ENCODE measurements at regions not wholly inside any gene's neighbourhood (a gene's known extent, or its start where the extent isn't known, plus 50 kb on each side); places are given as distances from the start of the nearest gene placed in this dataset.
"Not testable (repeated sequence)": the region's sequence is repeated elsewhere in the genome, so short reads cannot be mapped to it uniquely, and the experiment has no call there.

DNA sequence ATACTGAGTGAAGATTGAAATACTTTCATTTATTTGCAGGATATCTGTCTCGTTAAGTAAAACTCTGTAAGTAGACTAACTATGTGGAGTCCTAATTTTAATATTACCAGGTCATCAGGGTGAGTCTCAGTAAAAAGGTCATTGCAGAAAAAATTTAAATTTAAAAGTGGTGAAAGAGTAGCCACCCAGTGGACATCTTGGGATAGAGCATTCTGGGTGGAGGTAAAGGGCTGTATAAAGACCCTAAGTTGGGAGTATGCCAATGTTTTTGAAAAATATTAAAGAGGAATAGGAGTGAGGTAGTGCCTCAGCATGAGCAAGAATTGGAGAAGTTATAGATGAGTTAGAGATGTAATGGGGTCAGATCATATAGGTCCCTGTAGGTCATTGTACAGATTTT lies 145.5 kb downstream of the HMHB1 start:
- no peaks in the 10 kb centered on the region for H3K9me3 Mint-ChIP-seq
- H3K27ac Mint-ChIP-seq, result no peak overlapping the region
- peaks cover 8% of the 10 kb centered on the region for H3K27me3 Mint-ChIP-seq
- no peak overlapping the region for H3K4me3 Mint-ChIP-seq
- H3K36me3 Mint-ChIP-seq (ENCODE audit: low read depth), result no peaks in the 10 kb centered on the region
- H3K4me1 Mint-ChIP-seq (ENCODE audit: low read depth), result no peaks in the 10 kb centered on the region

DNA sequence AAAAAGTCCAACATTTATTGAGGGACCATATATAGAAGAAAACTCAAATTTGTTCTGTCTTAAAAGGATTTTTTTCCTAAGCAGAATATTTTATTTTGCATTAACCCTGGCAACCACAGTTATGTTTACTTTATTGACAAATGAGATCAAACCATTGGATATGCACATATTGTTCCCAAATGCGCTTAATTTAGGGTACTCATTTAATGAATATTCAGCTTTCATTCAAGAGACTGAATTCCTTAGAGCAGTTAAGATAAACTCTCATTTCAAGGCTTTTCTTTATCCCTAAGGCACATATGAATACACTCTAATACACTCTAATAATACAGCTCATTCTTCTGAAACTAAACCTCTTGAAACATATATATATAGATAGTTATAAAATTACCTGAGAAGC lies 150.2 kb downstream of the HMHB1 start:
- H3K36me3 Mint-ChIP-seq (ENCODE audit: low read depth), result no peaks in the 10 kb centered on the region
- H3K4me1 Mint-ChIP-seq (ENCODE audit: low read depth), result no peaks in the 10 kb centered on the region
- H3K4me3 Mint-ChIP-seq, result no peak overlapping the region
- H3K27ac Mint-ChIP-seq, result no peak overlapping the region
- peaks cover 4% of the 10 kb centered on the region for H3K27me3 Mint-ChIP-seq
- no peaks in the 10 kb centered on the region for H3K9me3 Mint-ChIP-seq

DNA sequence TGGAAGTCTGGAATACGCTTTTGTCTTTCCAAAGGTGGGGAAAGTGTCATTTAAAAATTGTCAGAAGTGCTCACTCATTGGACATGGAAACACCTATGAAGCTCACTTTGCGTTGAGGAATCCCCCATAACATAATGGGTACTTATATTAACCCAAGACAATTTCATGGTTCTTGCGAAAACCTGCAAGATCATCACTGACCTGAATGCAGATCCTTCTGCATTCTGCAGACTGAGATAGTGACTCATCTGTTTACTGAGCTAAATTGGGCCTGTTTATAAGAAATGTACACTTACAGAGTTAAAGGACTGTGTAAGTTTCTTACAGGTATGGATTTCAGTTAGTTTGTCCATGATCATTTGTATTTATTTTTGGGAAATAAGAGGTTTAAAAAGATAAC lies 153.0 kb downstream of the HMHB1 start:
- no peak overlapping the region for H3K27ac Mint-ChIP-seq
- no peaks in the 10 kb centered on the region for H3K9me3 Mint-ChIP-seq
- no peak overlapping the region for H3K4me3 Mint-ChIP-seq
- no peaks in the 10 kb centered on the region for H3K36me3 Mint-ChIP-seq (ENCODE audit: low read depth)
- peaks cover 5% of the 10 kb centered on the region for H3K27me3 Mint-ChIP-seq
- H3K4me1 Mint-ChIP-seq (ENCODE audit: low read depth), result no peaks in the 10 kb centered on the region

DNA sequence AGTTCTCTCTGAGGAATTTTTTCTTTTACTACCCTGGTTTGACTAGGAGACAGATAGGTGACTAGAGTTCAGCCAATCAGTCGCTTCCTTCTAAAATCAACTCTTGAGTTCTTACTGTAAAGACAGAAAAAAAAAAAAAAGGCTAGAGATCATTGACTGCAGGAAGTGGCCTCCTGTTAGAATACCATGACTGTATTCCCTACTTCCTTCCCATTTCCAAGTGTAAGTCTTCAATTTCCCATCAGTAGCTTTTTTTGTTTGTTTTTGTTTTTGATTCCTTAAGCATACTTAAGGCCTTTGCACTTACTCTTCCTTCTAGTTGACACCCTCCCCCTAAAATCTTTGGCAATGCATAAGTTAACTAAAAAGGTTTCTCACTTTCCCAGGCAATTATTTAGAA lies 154.3 kb downstream of the HMHB1 start:
- no peak overlapping the region for H3K27ac Mint-ChIP-seq
- H3K36me3 Mint-ChIP-seq (ENCODE audit: low read depth), result no peaks in the 10 kb centered on the region
- H3K27me3 Mint-ChIP-seq, result peaks cover 17% of the 10 kb centered on the region
- H3K9me3 Mint-ChIP-seq, result no peaks in the 10 kb centered on the region
- H3K4me1 Mint-ChIP-seq (ENCODE audit: low read depth), result no peaks in the 10 kb centered on the region
- no peak overlapping the region for H3K4me3 Mint-ChIP-seq

DNA sequence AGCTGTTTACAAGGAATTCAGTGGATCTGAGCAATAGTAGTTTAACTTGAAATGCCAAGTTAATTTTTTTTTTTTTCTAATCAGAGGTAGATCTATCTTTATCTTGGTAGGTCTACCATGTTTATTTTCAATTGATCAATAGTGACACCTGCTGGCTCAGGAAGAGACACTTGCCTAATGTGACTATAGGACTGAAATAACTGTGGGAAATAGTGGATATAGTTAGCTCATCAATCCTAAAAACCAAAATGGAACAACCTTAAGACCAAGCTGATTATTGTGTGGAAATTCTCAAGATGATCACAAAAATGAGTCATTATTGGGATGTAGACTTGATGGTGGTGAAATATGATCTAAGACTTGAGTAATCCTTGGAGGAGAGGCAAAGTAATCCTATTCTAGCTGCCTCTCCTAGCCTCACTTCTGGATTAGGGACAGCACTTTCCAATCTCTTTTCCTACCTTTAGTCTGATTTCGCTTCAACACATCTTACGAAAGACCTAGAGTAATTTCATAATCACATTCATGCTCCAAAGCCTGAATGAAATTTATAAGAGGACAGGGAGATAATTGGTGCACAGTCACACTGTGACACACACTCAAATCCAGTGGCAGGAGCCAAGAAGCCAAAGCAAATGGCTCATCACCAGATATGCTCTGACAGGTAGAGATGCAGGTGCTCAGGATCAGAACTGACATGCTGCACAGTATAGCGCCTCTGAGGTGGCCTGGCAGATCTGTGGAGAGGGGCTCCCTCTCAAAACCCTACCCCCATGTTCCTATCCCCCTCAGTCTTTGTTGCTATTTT lies 156.3 kb downstream of the HMHB1 start:
- no peak overlapping the region for H3K4me3 Mint-ChIP-seq

DNA sequence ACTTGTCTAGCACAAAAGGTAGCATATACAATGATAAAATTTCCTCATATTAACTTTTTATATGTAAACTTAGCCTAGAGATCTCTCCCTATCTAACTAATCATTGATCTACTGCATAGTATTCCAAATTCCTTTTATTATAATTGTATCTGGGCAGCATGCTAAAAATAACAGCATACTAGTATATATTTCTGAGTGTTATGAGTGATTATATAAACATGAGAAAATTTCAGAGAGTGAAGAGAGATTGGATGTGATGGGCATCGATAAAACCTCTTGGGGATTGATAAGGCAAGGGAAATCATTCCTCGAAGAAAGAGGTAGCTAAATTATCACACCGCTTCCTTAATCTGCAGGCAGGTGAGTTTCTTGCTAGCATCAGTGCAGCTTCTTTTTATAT lies 158.2 kb downstream of the HMHB1 start:
- H3K36me3 Mint-ChIP-seq (ENCODE audit: low read depth), result no peaks in the 10 kb centered on the region
- no peaks in the 10 kb centered on the region for H3K4me1 Mint-ChIP-seq (ENCODE audit: low read depth)
- no peak overlapping the region for H3K4me3 Mint-ChIP-seq
- H3K27me3 Mint-ChIP-seq, result peaks cover 26% of the 10 kb centered on the region
- no peaks in the 10 kb centered on the region for H3K9me3 Mint-ChIP-seq
- H3K27ac Mint-ChIP-seq, result no peak overlapping the region

More for the DNA sequence above, 156.3 kb downstream of the HMHB1 start:
- Mint-ChIP-seq H3K36me3 (ENCODE audit: low read depth) (no peaks in the 10 kb centered on the region), H3K27ac (no peak overlapping the region), H3K27me3 (peaks cover 26% of the 10 kb centered on the region), H3K9me3 (no peaks in the 10 kb centered on the region), H3K4me1 (ENCODE audit: low read depth) (no peaks in the 10 kb centered on the region)

DNA sequence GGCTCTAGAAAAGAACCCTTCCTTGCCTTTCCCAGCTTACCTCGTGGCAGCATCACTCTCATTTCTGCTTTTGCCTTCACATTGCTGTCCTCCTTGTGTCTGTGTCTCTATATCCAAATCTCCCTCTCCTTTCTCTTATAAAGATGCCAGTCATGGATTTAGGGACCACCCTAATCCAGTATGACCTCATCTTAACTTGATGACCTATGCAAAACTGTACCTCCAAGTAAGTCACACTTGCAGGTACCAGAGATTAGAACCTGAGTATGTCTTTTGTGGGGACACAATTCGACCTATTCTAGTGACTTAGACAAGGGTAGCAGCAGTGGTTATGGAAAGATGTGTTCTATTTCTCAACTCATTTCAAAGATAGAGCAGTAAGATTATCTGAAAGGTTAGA lies 160.1 kb downstream of the HMHB1 start:
- Mint-ChIP-seq H3K4me1 (ENCODE audit: low read depth) (no peaks in the 10 kb centered on the region), H3K4me3 (no peak overlapping the region), H3K36me3 (ENCODE audit: low read depth) (no peaks in the 10 kb centered on the region), H3K27me3 (peaks cover 26% of the 10 kb centered on the region), H3K9me3 (no peaks in the 10 kb centered on the region), H3K27ac (no peak overlapping the region)

DNA sequence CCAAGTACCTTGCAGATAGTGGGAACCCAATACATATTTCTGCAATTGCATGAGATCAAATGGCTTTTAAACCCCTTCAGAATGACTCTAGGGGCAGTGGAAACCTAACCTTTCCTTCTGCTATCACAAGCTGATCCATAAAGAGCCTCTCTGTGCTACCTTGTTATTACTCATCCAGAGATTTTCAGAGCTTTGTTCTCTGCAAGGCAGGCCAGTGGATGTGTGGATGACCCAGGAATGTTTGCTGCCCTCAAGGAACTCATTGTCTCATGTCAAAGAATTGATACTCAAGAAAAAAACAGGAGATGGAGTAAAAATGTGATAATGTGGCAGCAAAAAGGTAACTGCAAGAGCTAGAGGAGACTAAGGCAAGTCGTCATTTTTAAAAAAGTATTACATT lies 164.1 kb downstream of the HMHB1 start:
- no peaks in the 10 kb centered on the region for H3K36me3 Mint-ChIP-seq (ENCODE audit: low read depth)
- H3K27ac Mint-ChIP-seq, result no peak overlapping the region
- H3K4me1 Mint-ChIP-seq (ENCODE audit: low read depth), result no peaks in the 10 kb centered on the region
- H3K4me3 Mint-ChIP-seq, result no peak overlapping the region
- H3K9me3 Mint-ChIP-seq, result no peaks in the 10 kb centered on the region
- peaks cover 11% of the 10 kb centered on the region for H3K27me3 Mint-ChIP-seq

DNA sequence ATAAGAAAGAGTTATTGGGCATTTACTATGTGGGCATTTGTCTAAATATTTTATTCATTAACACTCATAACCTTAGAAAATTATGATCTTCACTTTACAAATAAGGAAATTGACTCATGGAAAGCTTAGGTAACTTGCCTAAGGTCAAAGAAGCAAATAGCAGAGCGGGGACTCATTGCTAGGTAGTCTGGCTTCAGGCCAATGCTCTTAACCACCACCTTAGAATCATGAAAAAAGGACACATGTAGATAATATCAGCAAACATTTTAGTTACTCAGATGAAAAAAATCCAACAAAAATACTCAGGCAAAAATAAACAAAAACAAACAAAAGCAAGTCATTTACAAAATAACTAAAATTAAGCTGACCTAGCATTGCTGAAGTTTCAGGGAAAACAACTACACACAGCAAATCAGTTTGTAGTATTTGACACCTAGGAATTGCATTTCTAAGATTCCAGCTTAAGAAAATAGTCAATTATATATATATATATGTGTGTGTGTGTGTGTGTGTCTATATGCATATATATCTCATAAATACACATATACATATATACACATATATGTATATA lies 166.0 kb downstream of the HMHB1 start:
- Mint-ChIP-seq H3K9me3 (no peaks in the 10 kb centered on the region), H3K27ac (no peak overlapping the region), H3K27me3 (no peaks in the 10 kb centered on the region), H3K36me3 (ENCODE audit: low read depth) (no peaks in the 10 kb centered on the region), H3K4me1 (ENCODE audit: low read depth) (no peaks in the 10 kb centered on the region), H3K4me3 (no peak overlapping the region)

DNA sequence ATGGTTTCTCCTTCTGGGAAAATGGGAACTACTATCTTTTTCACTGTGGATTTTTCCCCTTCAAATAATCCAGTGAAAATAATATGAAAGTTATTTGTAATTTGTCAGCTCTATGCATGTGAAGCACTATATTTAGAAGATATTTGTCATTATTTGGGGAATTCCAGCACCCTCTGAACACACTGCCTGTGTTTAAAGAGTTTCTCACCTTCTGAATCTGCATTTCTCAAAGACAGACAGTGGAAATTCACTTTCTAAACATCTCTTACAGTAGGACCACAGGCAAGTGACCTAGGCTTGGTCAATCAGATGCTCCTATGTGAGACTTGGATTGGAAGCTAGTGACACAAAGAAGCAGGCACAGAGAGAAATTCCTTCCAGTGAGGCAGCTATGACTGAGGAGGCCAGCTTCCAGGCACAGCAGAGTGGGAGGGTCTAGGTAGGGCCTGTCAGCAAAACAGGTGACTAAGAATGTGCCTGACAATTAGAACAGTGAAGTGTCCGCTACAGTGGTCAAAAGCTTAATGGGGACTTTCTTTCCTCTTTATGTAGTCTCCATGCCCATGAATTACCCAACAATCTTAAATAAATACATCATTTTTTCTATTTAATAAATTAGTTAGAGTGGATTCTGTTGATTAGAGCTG lies 167.2 kb downstream of the HMHB1 start:
- H3K9me3 Mint-ChIP-seq, result no peaks in the 10 kb centered on the region
- no peaks in the 10 kb centered on the region for H3K36me3 Mint-ChIP-seq (ENCODE audit: low read depth)
- no peaks in the 10 kb centered on the region for H3K4me1 Mint-ChIP-seq (ENCODE audit: low read depth)
- H3K4me3 Mint-ChIP-seq, result no peak overlapping the region
- H3K27ac Mint-ChIP-seq, result no peak overlapping the region
- no peaks in the 10 kb centered on the region for H3K27me3 Mint-ChIP-seq

DNA sequence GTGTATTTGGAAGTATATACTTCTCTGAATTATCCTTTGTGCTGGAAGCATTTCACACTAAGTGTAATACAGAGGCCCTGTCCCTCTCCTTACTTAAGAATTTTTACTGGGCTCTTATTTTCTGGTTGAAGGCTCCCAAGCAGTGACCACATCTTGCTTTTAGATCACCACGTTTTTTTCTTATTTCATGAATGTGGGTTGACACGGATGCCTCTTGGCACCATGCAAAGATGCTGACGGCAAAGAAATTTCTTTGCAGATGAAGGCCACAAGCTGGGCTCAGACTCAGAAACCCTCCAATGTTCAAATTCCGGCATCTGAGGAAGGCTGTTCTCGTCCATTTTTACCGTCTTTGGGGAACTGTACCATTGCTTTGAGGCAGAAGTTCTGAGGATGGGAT lies 168.5 kb downstream of the HMHB1 start:
- Mint-ChIP-seq H3K36me3 (ENCODE audit: low read depth) (no peaks in the 10 kb centered on the region), H3K9me3 (no peaks in the 10 kb centered on the region), H3K27me3 (no peaks in the 10 kb centered on the region), H3K4me1 (ENCODE audit: low read depth) (no peaks in the 10 kb centered on the region), H3K27ac (no peak overlapping the region), H3K4me3 (no peak overlapping the region)

DNA sequence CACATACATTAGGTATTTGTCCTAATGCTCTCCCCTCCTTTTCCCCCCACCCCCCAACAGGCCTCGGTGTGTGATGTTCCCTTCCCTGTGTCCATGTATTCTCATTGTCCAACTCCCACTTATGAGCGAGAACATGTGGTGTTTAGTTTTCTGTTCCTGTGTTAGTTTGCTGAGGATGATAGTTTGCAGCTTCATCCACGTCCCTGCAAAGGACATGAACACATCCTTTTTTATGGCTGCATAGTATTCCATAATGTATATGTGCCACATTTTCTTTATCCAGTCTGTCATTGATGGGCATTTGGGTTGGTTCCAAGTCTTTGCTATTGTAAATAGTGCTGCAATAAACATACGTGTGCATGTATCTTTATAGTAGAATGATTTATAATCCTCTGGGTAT lies 171.0 kb downstream of the HMHB1 start:
- H3K36me3 Mint-ChIP-seq (ENCODE audit: low read depth); H3K27ac Mint-ChIP-seq; H3K4me3 Mint-ChIP-seq; H3K4me1 Mint-ChIP-seq (ENCODE audit: low read depth); H3K9me3 Mint-ChIP-seq; H3K27me3 Mint-ChIP-seq: not testable (repeated sequence)

DNA sequence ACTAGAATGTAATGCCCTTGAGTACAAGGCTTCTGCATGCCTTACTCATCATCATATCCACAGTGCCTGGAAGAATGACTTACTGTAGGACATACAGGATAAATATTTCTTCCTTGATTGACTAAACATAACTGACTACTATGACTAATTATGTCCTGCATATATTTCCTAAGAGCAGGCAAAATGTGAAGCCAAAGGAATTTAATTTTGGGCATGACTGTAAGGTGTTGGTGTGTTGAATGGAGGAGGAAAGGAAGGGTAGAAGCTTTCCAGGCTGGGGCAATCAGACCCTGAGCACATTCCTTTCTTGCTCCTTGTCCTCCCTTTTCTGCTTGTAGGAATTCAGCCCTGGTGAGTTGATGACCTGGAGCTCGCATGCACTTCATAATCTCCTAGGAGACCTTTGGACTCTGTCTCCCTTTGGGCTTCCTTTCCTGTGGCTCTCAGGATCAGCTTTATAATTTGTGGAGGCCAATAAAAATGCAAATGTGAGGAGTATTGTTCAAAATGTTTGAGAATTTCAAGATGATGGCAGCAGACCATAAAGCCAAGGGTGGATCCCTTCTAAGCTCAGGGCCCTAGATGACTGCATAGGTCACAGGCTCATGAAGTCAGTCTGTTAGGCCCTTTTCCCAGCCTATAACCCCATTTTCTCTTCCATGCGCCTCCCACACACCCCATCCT lies 174.0 kb downstream of the HMHB1 start:
- Mint-ChIP-seq H3K36me3 (ENCODE audit: low read depth) (no peaks in the 10 kb centered on the region), H3K4me1 (ENCODE audit: low read depth) (no peaks in the 10 kb centered on the region), H3K4me3 (no peak overlapping the region), H3K9me3 (no peaks in the 10 kb centered on the region), H3K27ac (no peak overlapping the region), H3K27me3 (peaks cover 7% of the 10 kb centered on the region)

DNA sequence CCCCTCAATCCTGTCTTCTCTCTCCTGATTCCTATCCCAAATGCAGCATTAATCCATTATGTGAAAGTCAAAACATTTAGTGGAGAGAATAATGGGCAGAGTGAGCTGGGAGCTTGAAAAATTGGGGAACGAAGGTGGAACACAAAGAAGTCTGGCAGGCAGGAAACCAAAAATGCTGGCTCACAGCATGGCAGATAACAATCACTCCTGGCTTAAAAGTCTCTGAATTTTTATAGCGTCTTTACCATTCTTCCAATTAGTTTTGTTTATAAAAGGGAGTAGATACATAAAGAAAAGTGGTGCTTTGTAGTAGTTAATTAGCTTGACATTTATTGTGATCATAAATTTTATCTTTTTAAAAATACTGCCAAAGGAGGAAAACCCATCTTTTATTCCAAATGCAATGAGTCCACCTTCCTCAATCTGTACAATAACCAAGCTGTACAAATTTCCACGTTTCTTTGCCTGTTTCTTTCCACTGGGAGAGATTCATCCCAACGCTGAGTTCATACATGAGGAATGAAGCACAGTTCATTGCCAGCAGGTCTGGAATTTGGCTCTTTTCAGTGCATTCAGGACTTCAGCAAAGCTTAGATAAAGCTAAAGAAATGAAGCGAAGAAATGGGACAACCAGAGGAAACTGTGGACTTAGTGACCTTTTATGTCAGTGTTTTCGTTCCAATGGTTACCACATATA lies 174.7 kb downstream of the HMHB1 start:
- no peaks in the 10 kb centered on the region for H3K9me3 Mint-ChIP-seq
- peaks cover 7% of the 10 kb centered on the region for H3K27me3 Mint-ChIP-seq
- no peak overlapping the region for H3K4me3 Mint-ChIP-seq
- no peaks in the 10 kb centered on the region for H3K4me1 Mint-ChIP-seq (ENCODE audit: low read depth)
- no peak overlapping the region for H3K27ac Mint-ChIP-seq
- no peaks in the 10 kb centered on the region for H3K36me3 Mint-ChIP-seq (ENCODE audit: low read depth)

DNA sequence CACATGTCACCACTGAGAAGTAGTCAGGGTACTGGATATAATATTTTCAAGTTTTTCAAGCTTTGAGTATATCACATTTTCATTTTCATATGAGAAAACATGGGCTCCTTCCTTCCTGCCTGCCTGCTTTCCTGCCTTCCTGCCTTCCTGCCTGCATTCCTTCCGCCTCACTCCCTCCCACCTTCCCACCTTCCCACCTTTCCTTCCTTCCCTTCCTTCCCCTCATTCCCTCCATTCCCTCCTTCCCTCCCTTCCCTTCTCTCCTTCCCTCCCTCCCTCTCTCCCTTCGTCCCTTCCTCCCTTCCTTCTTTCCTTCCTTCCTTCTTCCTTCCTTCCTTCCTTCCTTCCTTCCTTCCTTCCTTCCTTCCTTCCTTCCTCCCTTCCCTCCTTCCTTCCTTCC lies 175.3 kb downstream of the HMHB1 start:
- Mint-ChIP-seq H3K4me1 (ENCODE audit: low read depth) (no peaks in the 10 kb centered on the region), H3K27me3 (peaks cover 7% of the 10 kb centered on the region), H3K4me3 (no peak overlapping the region), H3K27ac (no peak overlapping the region), H3K36me3 (ENCODE audit: low read depth) (no peaks in the 10 kb centered on the region), H3K9me3 (no peaks in the 10 kb centered on the region)
